KMS-11 (cell line): ENCODE measurements at regions not wholly inside any gene's neighbourhood (a gene's known extent, or its start where the extent isn't known, plus 50 kb on each side); places are given as distances from the start of the nearest gene placed in this dataset.

Experiments
- H2AFZ ChIP-seq: fragments of 200-600 bp; sonication (generic); 2 replicates; pipeline ENCODE4 v1.6.1; 2016; ENCODE audit warnings: antibody characterized with exemption, mixed run types, low read depth
- H3K27ac ChIP-seq: fragments of 200-600 bp; sonication (generic); 2 replicates; pipeline ENCODE4 v1.6.1; 2016; ENCODE audit warnings: mild to moderate bottlenecking, mixed run types
- H3K27me3 ChIP-seq: fragments of 200-600 bp; sonication (generic); 2 replicates; pipeline ENCODE4 v1.6.1; 2017; ENCODE audit warnings: mild to moderate bottlenecking, low read depth, mixed run types, moderate library complexity; ENCODE audit not compliant: insufficient read depth
- H3K36me3 ChIP-seq: fragments of 200-600 bp; sonication (generic); 2 replicates; pipeline ENCODE4 v1.6.1; 2017; ENCODE audit warnings: mild to moderate bottlenecking, mixed run types; ENCODE audit not compliant: insufficient read depth
- H3K4me1 ChIP-seq: fragments of 200-600 bp; sonication (generic); 2 replicates; pipeline ENCODE4 v1.6.1; 2016; ENCODE audit warnings: mild to moderate bottlenecking, low read depth, mixed run types; ENCODE audit not compliant: poor library complexity, severe bottlenecking
- H3K4me2 ChIP-seq: fragments of 200-600 bp; sonication (generic); 2 replicates; pipeline ENCODE4 v1.7.0; 2016; ENCODE audit warnings: mild to moderate bottlenecking, mixed run types
- H3K4me3 ChIP-seq: fragments of 200-600 bp; sonication (generic); IDR thresholded peaks from 2 replicates; pipeline ENCODE4 v1.6.1; 2017; ENCODE audit warnings: low read depth, low read length, mixed read lengths; ENCODE audit not compliant: insufficient read depth
- H3K79me2 ChIP-seq: fragments of 200-600 bp; sonication (generic); 2 replicates; pipeline ENCODE4 v1.6.1; 2016; ENCODE audit warnings: low read depth, mixed run types; ENCODE audit not compliant: insufficient read depth
- H3K9ac ChIP-seq: fragments of 200-600 bp; sonication (generic); 2 replicates; pipeline ENCODE4 v1.6.1; 2016; ENCODE audit warnings: mild to moderate bottlenecking, mixed run types
- H4K20me1 ChIP-seq: fragments of 200-600 bp; sonication (generic); 2 replicates; pipeline ENCODE4 v1.6.1; 2016; ENCODE audit warnings: mild to moderate bottlenecking, mixed run types; ENCODE audit not compliant: insufficient read depth
- TF ChIP-seq, protein P1 (sequence below): fragments of 200-600 bp; sonication (generic); conservative IDR thresholded peaks from 2 replicates; pipeline ENCODE4 v1.6.1; 2017; ENCODE audit warnings: low read depth, mild to moderate bottlenecking, antibody characterized with exemption, low read length, moderate library complexity, mixed read lengths

DNA sequence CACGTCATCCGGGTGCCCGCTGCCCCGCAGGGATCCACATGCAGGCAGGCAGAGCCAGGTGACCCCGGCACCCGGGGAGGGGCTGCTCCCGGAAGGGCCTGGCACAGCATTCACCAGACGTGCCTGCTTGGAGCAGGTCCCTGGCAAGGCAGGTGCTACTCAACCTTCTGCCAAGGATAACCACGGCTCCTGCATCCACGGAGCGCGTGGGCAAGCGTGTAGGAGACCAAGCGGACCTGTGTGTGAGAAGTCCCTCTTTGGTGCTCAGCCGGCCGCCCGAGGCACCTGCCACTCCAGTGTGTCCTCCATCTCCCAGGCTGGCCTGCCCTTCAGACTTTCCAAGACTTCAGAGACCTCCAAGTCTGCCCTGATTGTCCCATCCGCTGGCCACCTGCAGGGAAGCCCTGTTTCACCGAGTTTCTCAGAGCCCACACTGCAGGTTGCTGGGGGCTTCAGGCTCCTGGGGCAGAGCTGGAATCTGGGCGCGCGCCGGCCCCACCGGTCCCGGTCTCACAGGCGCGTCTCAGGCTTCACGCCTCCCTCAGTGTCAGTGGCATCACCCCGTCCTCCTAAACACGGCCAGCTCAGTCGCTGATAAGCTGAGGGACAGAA, 124.3 kb downstream of the DLL1 start:
- TF ChIP-seq, protein P1, sequence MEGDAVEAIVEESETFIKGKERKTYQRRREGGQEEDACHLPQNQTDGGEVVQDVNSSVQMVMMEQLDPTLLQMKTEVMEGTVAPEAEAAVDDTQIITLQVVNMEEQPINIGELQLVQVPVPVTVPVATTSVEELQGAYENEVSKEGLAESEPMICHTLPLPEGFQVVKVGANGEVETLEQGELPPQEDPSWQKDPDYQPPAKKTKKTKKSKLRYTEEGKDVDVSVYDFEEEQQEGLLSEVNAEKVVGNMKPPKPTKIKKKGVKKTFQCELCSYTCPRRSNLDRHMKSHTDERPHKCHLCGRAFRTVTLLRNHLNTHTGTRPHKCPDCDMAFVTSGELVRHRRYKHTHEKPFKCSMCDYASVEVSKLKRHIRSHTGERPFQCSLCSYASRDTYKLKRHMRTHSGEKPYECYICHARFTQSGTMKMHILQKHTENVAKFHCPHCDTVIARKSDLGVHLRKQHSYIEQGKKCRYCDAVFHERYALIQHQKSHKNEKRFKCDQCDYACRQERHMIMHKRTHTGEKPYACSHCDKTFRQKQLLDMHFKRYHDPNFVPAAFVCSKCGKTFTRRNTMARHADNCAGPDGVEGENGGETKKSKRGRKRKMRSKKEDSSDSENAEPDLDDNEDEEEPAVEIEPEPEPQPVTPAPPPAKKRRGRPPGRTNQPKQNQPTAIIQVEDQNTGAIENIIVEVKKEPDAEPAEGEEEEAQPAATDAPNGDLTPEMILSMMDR, result no peak
- Histone ChIP-seq H3K9ac (no peak overlapping the region), H3K36me3 (no peaks in the 10 kb centered on the region), H3K27ac (no peak overlapping the region), H3K27me3 (peaks cover 4% of the 10 kb centered on the region; the same call in 1 of the 2 replicates), H2AFZ (no peak overlapping the region), H3K4me3 (no peak overlapping the region), H3K4me1 (no peaks in the 10 kb centered on the region), H3K4me2 (no peak overlapping the region), H3K79me2 (no peaks in the 10 kb centered on the region), H4K20me1 (no peaks in the 10 kb centered on the region)

DNA sequence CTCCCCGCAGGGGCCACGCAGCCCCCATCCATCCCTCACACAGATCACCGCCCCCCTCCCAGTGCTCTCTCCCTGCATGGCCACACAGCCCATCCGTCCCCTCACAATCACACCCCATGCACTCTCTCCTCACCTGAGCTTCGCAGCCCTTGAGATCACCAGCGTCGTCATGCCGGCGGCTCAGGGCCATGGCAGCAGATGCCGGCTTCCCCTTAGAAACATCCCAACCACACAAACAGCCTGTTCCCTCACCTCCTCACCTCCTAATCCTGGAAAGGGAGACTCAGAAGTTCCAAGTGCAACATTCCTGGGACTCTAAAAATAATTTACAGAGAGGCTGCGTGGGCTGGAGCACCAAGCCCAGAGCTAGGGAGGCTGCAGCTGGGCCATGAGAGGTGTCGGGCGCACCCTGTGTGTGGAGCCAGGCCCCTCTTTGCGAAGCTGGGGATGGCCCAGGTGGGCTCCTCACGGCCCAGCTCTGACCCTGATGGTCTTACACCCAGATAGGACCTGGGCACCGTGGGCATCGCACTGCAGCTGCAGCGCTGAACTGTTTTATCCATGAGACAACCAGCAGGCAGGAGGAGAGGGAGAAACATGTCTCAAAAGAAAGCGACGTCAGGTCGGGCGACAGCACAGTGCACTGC, 125.3 kb downstream of the DLL1 start:
- no peak overlapping the region for H2AFZ ChIP-seq
- no peaks in the 10 kb centered on the region; the same call in 1 of the 2 replicates for H3K27me3 ChIP-seq
- H3K4me1 ChIP-seq, result no peaks in the 10 kb centered on the region
- H3K79me2 ChIP-seq, result no peaks in the 10 kb centered on the region
- H4K20me1 ChIP-seq, result no peaks in the 10 kb centered on the region
- no peak overlapping the region for H3K4me2 ChIP-seq
- no peak overlapping the region for H3K27ac ChIP-seq
- H3K4me3 ChIP-seq, result no peak overlapping the region
- H3K9ac ChIP-seq, result no peak overlapping the region
- H3K36me3 ChIP-seq, result no peaks in the 10 kb centered on the region
- TF ChIP-seq, protein P1, result no peak

DNA sequence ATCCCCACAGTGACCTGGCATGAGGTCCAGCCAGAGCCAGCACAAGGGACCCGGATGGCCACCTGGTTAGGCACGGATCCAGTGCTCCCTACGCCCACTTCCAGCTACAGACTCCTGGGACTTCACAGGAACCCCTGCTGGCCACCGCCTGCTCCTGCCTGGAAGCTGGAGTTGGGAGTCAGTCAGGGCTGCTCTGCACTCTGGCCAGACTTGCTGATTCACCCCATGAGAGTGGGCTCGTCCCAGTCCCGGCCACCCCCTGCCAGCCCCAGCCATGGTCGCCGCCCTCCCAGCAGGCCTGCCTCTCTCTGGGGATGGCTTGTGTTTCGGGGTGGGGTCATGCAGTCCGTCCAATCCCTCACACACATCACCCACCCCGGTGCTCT, 125.8 kb downstream of the DLL1 start:
- Histone ChIP-seq H3K36me3 (no peaks in the 10 kb centered on the region), H3K27me3 (no peaks in the 10 kb centered on the region; the same call in 1 of the 2 replicates), H3K79me2 (no peaks in the 10 kb centered on the region), H3K9ac (no peak overlapping the region), H3K4me2 (no peak overlapping the region), H2AFZ (no peak overlapping the region), H3K4me1 (no peaks in the 10 kb centered on the region), H3K4me3 (no peak overlapping the region), H4K20me1 (no peaks in the 10 kb centered on the region), H3K27ac (no peak overlapping the region)
- TF ChIP-seq, protein P1, result no peak

DNA sequence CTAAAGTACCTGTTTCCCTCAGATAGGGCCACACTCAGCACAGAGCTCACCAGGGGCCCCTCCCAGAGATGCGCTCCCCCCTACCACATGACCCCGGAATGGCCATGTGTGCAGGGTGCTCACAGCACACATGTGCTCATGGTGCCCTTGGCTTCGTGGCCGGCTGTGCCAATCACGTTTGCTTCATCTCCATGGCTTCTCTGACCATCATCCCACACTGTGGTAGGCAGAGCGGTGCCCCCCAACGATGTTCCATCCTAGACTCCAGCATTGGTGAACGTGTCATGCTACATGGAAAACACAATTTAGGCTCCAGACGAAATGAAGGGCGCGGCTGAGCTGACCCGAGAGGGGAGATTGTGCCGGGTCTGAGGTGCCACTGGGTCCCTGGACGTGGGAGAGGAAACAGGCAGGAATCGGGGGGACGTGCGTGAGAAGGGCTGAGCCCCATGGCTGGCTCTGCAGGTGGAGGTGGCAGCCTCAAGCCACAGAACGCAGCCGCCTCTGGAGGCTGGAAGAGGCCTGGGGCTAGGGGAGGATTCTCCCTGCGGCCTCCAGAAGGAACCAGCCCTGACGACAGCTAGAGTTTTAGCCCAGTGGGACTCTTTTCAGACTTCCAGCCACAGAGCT, 126.5 kb downstream of the DLL1 start:
- Histone ChIP-seq H4K20me1 (no peaks in the 10 kb centered on the region), H3K9ac (no peak overlapping the region), H3K4me3 (no peak overlapping the region), H2AFZ (no peak overlapping the region), H3K4me2 (no peak overlapping the region), H3K27ac (no peak overlapping the region), H3K4me1 (no peaks in the 10 kb centered on the region), H3K27me3 (no peaks in the 10 kb centered on the region; the same call in 1 of the 2 replicates), H3K36me3 (no peaks in the 10 kb centered on the region), H3K79me2 (no peaks in the 10 kb centered on the region)
- TF ChIP-seq, protein P1, result no peak
